Stimulated activated CD8-positive, alpha-beta memory T cell treated with anti-CD3 and anti-CD28 coated beads, Interleukin-4, amount 100 ng/mL, for 48 hours (primary cell): ENCODE measurements at regions not wholly inside any gene's neighbourhood (a gene's known extent, or its start where the extent isn't known, plus 50 kb on each side); places are given as distances from the start of the nearest gene placed in this dataset.

Experiments used
- DNase-seq: peaks from one replicate; pipeline ENCODE4 v3.0.0-alpha.2; 2020

- DNase-seq = no peak
Observed at GRCh38 chr6:139654888-139655782, 280.7 kb upstream of the CITED2 start.

GRCh38 chr6:139654309-139654708, 279.9 kb upstream of the CITED2 start:
- DNase-seq = no peak

GRCh38 chr6:139653111-139653510, 278.7 kb upstream of the CITED2 start:
- no peak for DNase-seq

- DNase-seq = no peak
Observed at GRCh38 chr6:139650941-139651340, 276.5 kb upstream of the CITED2 start.

- DNase-seq = no peak
Observed at GRCh38 chr6:139649732-139650131, 275.3 kb upstream of the CITED2 start.

- no peak for DNase-seq
Observed at GRCh38 chr6:139649128-139649527, 274.7 kb upstream of the CITED2 start.

GRCh38 chr6:139648430-139649000, 274.1 kb upstream of the CITED2 start:
- no peak for DNase-seq

- no peak for DNase-seq
Observed at GRCh38 chr6:139647841-139648240, 273.4 kb upstream of the CITED2 start.

- DNase-seq = no peak
Observed at GRCh38 chr6:139647016-139647415, 272.6 kb upstream of the CITED2 start.

- DNase-seq = no peak
Observed at GRCh38 chr6:139644821-139645220, 270.4 kb upstream of the CITED2 start.

- DNase-seq = no peak
Observed at GRCh38 chr6:139643986-139644385, 269.5 kb upstream of the CITED2 start.

- no peak for DNase-seq
Observed at GRCh38 chr6:139642346-139642745, 267.9 kb upstream of the CITED2 start.

- DNase-seq = no peak
Observed at GRCh38 chr6:139641376-139641775, 266.9 kb upstream of the CITED2 start.

GRCh38 chr6:139640921-139641320, 266.5 kb upstream of the CITED2 start:
- DNase-seq = no peak

GRCh38 chr6:139640448-139640847, 266.0 kb upstream of the CITED2 start:
- no peak for DNase-seq

- DNase-seq = no peak
Observed at GRCh38 chr6:139639507-139639906, 265.1 kb upstream of the CITED2 start.

- DNase-seq = no peak
Observed at GRCh38 chr6:139638179-139638941, 263.9 kb upstream of the CITED2 start.

- no peak for DNase-seq
Observed at GRCh38 chr6:139637766-139638165, 263.3 kb upstream of the CITED2 start.

- no peak for DNase-seq
Observed at GRCh38 chr6:139636391-139636790, 261.9 kb upstream of the CITED2 start.

GRCh38 chr6:139635401-139636130, 261.1 kb upstream of the CITED2 start:
- no peak for DNase-seq

GRCh38 chr6:139632840-139633239, 258.4 kb upstream of the CITED2 start:
- DNase-seq = no peak

GRCh38 chr6:139628270-139628669, 253.8 kb upstream of the CITED2 start:
- no peak for DNase-seq

GRCh38 chr6:139627091-139627490, 252.6 kb upstream of the CITED2 start:
- DNase-seq = no peak
